SU-DHL-6 (cell line): ENCODE measurements at regions not wholly inside any gene's neighbourhood (a gene's known extent, or its start where the extent isn't known, plus 50 kb on each side); places are given as distances from the start of the nearest gene placed in this dataset.

Source experiments
- H2AFZ ChIP-seq: fragments of 200-600 bp; sonication (generic); 2 replicates; pipeline ENCODE4 v1.6.1; 2014; ENCODE audit warnings: low read depth, mild to moderate bottlenecking, moderate library complexity, mixed read lengths, antibody characterized with exemption, low read length; ENCODE audit not compliant: severe bottlenecking
- H3F3A ChIP-seq: fragments of 200-600 bp; shearing (Covaris generic); 2 replicates; pipeline ENCODE4 v1.6.0; 2016; ENCODE audit warnings: antibody characterized with exemption, mild to moderate bottlenecking; ENCODE audit not compliant: insufficient read depth
- H3K27ac ChIP-seq: fragments of 200-600 bp; sonication (generic); 2 replicates; pipeline ENCODE4 v1.5.1; 2016; ENCODE audit warnings: low read depth, mild to moderate bottlenecking, low read length, moderate library complexity, mixed read lengths
- H3K27me3 ChIP-seq: fragments of 200-600 bp; sonication (generic), shearing (Covaris generic); 2 replicates; pipeline ENCODE4 v1.6.0; 2014; ENCODE audit warnings: mild to moderate bottlenecking, low read length
- H3K36me3 ChIP-seq: fragments of 200-600 bp; sonication (generic); 2 replicates; pipeline ENCODE4 v1.6.1; 2014; ENCODE audit warnings: mild to moderate bottlenecking, low read length, mixed read lengths
- H3K4me2 ChIP-seq: fragments of 300-600, 200-600 bp; shearing (Covaris generic), sonication (generic); 2 replicates; pipeline ENCODE4 v1.6.0; 2014; ENCODE audit warnings: low read length, low read depth, mild to moderate bottlenecking; ENCODE audit not compliant: poor library complexity, severe bottlenecking
- H3K4me3 ChIP-seq: fragments of 200-600 bp; sonication (generic); 2 replicates; pipeline ENCODE4 v1.5.1; 2014; ENCODE audit warnings: antibody characterized with exemption, low read length, mild to moderate bottlenecking, mixed read lengths; ENCODE audit not compliant: insufficient read depth, poor library complexity, severe bottlenecking
- H3K79me2 ChIP-seq: fragments of 200-600 bp; sonication (generic); 2 replicates; pipeline ENCODE4 v1.6.1; 2014; ENCODE audit warnings: mild to moderate bottlenecking, low read length, moderate library complexity; ENCODE audit not compliant: insufficient read depth
- H3K9ac ChIP-seq: fragments of 200-600 bp; sonication (generic); 2 replicates; pipeline ENCODE4 v1.7.0; 2014; ENCODE audit warnings: mild to moderate bottlenecking, low read length
- H3K9me2 ChIP-seq: fragments of 200-600 bp; sonication (generic); replicated peaks from 2 replicates; pipeline ENCODE4 v1.6.1; 2014; ENCODE audit warnings: low read length; ENCODE audit not compliant: insufficient read depth
- H3K9me3 ChIP-seq: fragments of 200-600 bp; sonication (generic); 2 replicates; pipeline ENCODE4 v1.6.1; 2014; ENCODE audit warnings: low read length, mixed read lengths; ENCODE audit not compliant: insufficient read depth
- H4K20me1 ChIP-seq: fragments of 200-600 bp; sonication (generic); 2 replicates; pipeline ENCODE4 v1.6.1; 2014; ENCODE audit warnings: low read depth, mild to moderate bottlenecking, antibody characterized with exemption, low read length, moderate library complexity, mixed read lengths
- EZH2phosphoT487 ChIP-seq: fragments of 200-600 bp; sonication (generic), shearing (Covaris generic); conservative IDR thresholded peaks from 2 replicates; pipeline ENCODE4 v1.6.1; 2018; ENCODE audit warnings: mild to moderate bottlenecking, antibody characterized with exemption, low read length, moderate library complexity, mixed read lengths
- TF ChIP-seq, protein P1 (sequence below): fragments of 200-600 bp; sonication (generic); IDR thresholded peaks from one replicate; pipeline ENCODE4 v1.5.1; 2017; ENCODE audit warnings: antibody characterized with exemption, mild to moderate bottlenecking, low read length, moderate library complexity; ENCODE audit not compliant: insufficient read depth, poor library complexity, severe bottlenecking

DNA sequence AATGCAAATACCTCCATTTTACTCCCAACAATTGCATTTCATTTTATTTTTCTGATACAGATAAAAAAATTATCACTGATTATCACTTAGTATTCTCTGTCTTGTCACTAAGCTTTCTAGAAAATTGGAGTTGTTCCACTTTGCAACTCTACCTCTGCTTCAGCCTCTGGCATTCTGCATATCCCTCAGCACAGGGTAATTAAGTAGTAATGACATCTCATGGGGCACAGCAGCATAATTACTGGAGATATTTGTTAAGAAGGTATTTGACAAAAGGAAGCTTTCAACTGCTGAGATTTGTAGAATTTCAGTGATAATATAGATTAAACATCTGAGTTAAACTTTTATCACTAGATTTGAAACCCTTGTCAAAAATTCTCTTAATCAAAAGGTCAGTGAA, 446.2 kb downstream of the HTR1A start:
- Histone ChIP-seq H3K4me3 (no peak overlapping the region), H3K79me2 (no peaks in the 10 kb centered on the region), H3K36me3 (no peaks in the 10 kb centered on the region), H3F3A (no peaks in the 10 kb centered on the region), H3K27ac (no peak overlapping the region), H3K9me3 (no peaks in the 10 kb centered on the region), H3K9ac (no peak overlapping the region), H3K27me3 (no peaks in the 10 kb centered on the region), H3K9me2 (no peaks in the 10 kb centered on the region), H2AFZ (no peak overlapping the region), H3K4me2 (no peak overlapping the region), H4K20me1 (no peaks in the 10 kb centered on the region)
- no peak for TF ChIP-seq EZH2phosphoT487
- TF ChIP-seq, protein P1, sequence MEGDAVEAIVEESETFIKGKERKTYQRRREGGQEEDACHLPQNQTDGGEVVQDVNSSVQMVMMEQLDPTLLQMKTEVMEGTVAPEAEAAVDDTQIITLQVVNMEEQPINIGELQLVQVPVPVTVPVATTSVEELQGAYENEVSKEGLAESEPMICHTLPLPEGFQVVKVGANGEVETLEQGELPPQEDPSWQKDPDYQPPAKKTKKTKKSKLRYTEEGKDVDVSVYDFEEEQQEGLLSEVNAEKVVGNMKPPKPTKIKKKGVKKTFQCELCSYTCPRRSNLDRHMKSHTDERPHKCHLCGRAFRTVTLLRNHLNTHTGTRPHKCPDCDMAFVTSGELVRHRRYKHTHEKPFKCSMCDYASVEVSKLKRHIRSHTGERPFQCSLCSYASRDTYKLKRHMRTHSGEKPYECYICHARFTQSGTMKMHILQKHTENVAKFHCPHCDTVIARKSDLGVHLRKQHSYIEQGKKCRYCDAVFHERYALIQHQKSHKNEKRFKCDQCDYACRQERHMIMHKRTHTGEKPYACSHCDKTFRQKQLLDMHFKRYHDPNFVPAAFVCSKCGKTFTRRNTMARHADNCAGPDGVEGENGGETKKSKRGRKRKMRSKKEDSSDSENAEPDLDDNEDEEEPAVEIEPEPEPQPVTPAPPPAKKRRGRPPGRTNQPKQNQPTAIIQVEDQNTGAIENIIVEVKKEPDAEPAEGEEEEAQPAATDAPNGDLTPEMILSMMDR = no peak

GRCh38 chr5:63500242-63500641, 462.0 kb downstream of the HTR1A start:
- H3K27me3 ChIP-seq = no peaks in the 10 kb centered on the region
- no peak overlapping the region for H3K27ac ChIP-seq
- TF ChIP-seq EZH2phosphoT487 = no peak
- TF ChIP-seq, protein P1 = no peak
- no peak overlapping the region for H2AFZ ChIP-seq
- no peaks in the 10 kb centered on the region for H4K20me1 ChIP-seq
- H3K9ac ChIP-seq = no peak overlapping the region
- no peaks in the 10 kb centered on the region for H3K79me2 ChIP-seq
- no peak overlapping the region for H3K4me3 ChIP-seq
- H3K36me3 ChIP-seq = no peaks in the 10 kb centered on the region
- H3K4me2 ChIP-seq = no peak overlapping the region
- H3K9me2 ChIP-seq = no peaks in the 10 kb centered on the region
- H3F3A ChIP-seq = no peaks in the 10 kb centered on the region
- H3K9me3 ChIP-seq = no peaks in the 10 kb centered on the region

- no peak for TF ChIP-seq EZH2phosphoT487
- TF ChIP-seq, protein P1 = no peak
- no peak overlapping the region for H2AFZ ChIP-seq
These were observed 467.0 kb downstream of the HTR1A start for GRCh38 chr5:63495225-63495624.

More at GRCh38 chr5:63495225-63495624, 467.0 kb downstream of the HTR1A start:
- no peaks in the 10 kb centered on the region for H3F3A ChIP-seq
- no peaks in the 10 kb centered on the region for H3K9me3 ChIP-seq
- no peaks in the 10 kb centered on the region for H4K20me1 ChIP-seq
- no peak overlapping the region for H3K4me3 ChIP-seq
- H3K9me2 ChIP-seq = no peaks in the 10 kb centered on the region
- H3K27ac ChIP-seq = no peak overlapping the region
- no peaks in the 10 kb centered on the region for H3K79me2 ChIP-seq
- H3K9ac ChIP-seq = no peak overlapping the region
- H3K36me3 ChIP-seq = no peaks in the 10 kb centered on the region
- no peaks in the 10 kb centered on the region for H3K27me3 ChIP-seq
- H3K4me2 ChIP-seq = no peak overlapping the region
